H1 (cell line): ENCODE measurements at regions not wholly inside any gene's neighbourhood (a gene's known extent, or its start where the extent isn't known, plus 50 kb on each side); places are given as distances from the start of the nearest gene placed in this dataset.

ENCODE experiments used
- CTCF ChIA-PET: fragments of 300-600 bp; sonication (Branson Sonifier 250); formaldehyde crosslinking; loops from one replicate; lab custom pipeline; 2021; ENCODE audit not compliant: partially characterized antibody; lab: Charles Lee
- POLR2A ChIA-PET: fragments of 300-600 bp; sonication (Branson Sonifier 250); formaldehyde crosslinking; loops from one replicate; lab custom pipeline; 2021; ENCODE audit warnings: inconsistent platforms; ENCODE audit not compliant: partially characterized antibody; lab: Charles Lee
- DNase-seq, 2 experiments: peaks; one replicate each; pipeline versions ENCODE4 v3.0.0 to v3.0.0-alpha.2; 2010 to 2022; ENCODE audit warnings: low spot score in 2 of 2, low read depth in 1 of 2, mixed read lengths in 1 of 2
- FAIRE-seq: peaks from 2 replicates; lab custom pipeline; 2011; peaks lifted over from hg19 to GRCh38; lab: Jason Lieb, UNC
- H2AFZ ChIP-seq: 2 replicates; pipeline ENCODE4 v1.8.1; 2012; ENCODE audit warnings: low read length, inconsistent platforms
- H2AK5ac ChIP-seq: 2 replicates; pipeline ENCODE4 v1.6.1; 2013; ENCODE audit warnings: low read depth, low read length
- H2BK120ac ChIP-seq: replicated peaks from 2 replicates; pipeline ENCODE3; 2013; ENCODE audit warnings: low read depth, low read length, inconsistent platforms
- H2BK12ac ChIP-seq: 2 replicates; pipeline ENCODE4 v1.6.1; 2013; ENCODE audit warnings: low read depth, low read length
- H2BK15ac ChIP-seq: 2 replicates; pipeline ENCODE4 v1.6.1; 2013; ENCODE audit warnings: low read length
- H2BK20ac ChIP-seq: 2 replicates; pipeline ENCODE4 v1.6.1; 2013; ENCODE audit warnings: low read length
- H2BK5ac ChIP-seq: 2 replicates; pipeline ENCODE4 v1.6.1; 2013; ENCODE audit warnings: low read depth, low read length
- H3K14ac ChIP-seq: 2 replicates; pipeline ENCODE4 v1.6.1; 2013; ENCODE audit warnings: inconsistent platforms; ENCODE audit not compliant: insufficient read length
- H3K18ac ChIP-seq: 2 replicates; pipeline ENCODE4 v1.6.1; 2013; ENCODE audit warnings: low read length; ENCODE audit errors: extremely low read depth
- H3K23ac ChIP-seq: 2 replicates; pipeline ENCODE4 v1.6.1; 2013; ENCODE audit warnings: inconsistent platforms; ENCODE audit not compliant: insufficient read length
- H3K23me2 ChIP-seq: 2 replicates; pipeline ENCODE4 v1.6.1; 2013; ENCODE audit warnings: low read depth, low read length
- H3K27ac ChIP-seq: 2 replicates; pipeline ENCODE4 v1.6.1; 2011; ENCODE audit warnings: low read depth, low read length, inconsistent platforms
- H3K27me3 ChIP-seq, 4 experiments: replicated peaks in 1 of 4; 1 replicate in 1 of 4; 2 replicates in 3 of 4; pipeline versions ENCODE4 v1.6.1 to v1.8.1; 2011 to 2013; ENCODE audit warnings: low read length in 3 of 4, mild to moderate bottlenecking in 3 of 4, inconsistent platforms in 2 of 4, mixed read lengths in 2 of 4, moderate library complexity in 1 of 4; ENCODE audit not compliant: control insufficient read depth in 3 of 4, insufficient read depth in 3 of 4; ENCODE audit errors: extremely low read depth in 1 of 4
- H3K36me3 ChIP-seq, 4 experiments: 2 replicates each; pipeline versions ENCODE4 v1.6.1 to v1.8.1; 2011 to 2013; ENCODE audit warnings: mild to moderate bottlenecking in 4 of 4, low read length in 3 of 4, moderate library complexity in 2 of 4, control low read depth in 1 of 4, inconsistent platforms in 1 of 4; ENCODE audit not compliant: insufficient read depth in 4 of 4, control insufficient read depth in 2 of 4
- H3K4ac ChIP-seq: replicated peaks from 2 replicates; pipeline ENCODE3; 2013; ENCODE audit warnings: low read length, low read depth, mixed read lengths, inconsistent platforms; ENCODE audit not compliant: insufficient read length
- H3K4me1 ChIP-seq, 4 experiments: replicated peaks in 1 of 4; 1 replicate in 1 of 4; 2 replicates in 3 of 4; pipeline versions ENCODE4 v1.6.1 to v1.8.1; 2011 to 2013; ENCODE audit warnings: low read length in 3 of 4, inconsistent platforms in 2 of 4, mixed read lengths in 1 of 4; ENCODE audit not compliant: insufficient read depth in 4 of 4, control insufficient read depth in 3 of 4
- H3K4me2 ChIP-seq, 2 experiments: 2 replicates each; pipeline versions ENCODE4 v1.6.1 to v1.8.1; 2011 to 2013; ENCODE audit warnings: low read depth in 2 of 2, low read length in 2 of 2, control low read depth in 1 of 2, inconsistent platforms in 1 of 2, mild to moderate bottlenecking in 1 of 2; ENCODE audit not compliant: insufficient read depth in 1 of 2
- H3K4me3 ChIP-seq, 4 experiments: fragments of 200-600, 300-600 bp in 1 of 4; sonication (generic), shearing (Covaris generic), sonication (Bioruptor Twin) in 1 of 4; 2 replicates each; pipeline versions ENCODE4 v1.5.1 to v1.8.1; 2011 to 2016; ENCODE audit warnings: low read length in 4 of 4, low read depth in 3 of 4, control low read depth in 2 of 4, inconsistent platforms in 2 of 4, mild to moderate bottlenecking in 2 of 4, mixed read lengths in 1 of 4, moderate library complexity in 1 of 4; ENCODE audit not compliant: insufficient read depth in 2 of 4; ENCODE audit errors: extremely low read depth in 1 of 4
- H3K56ac ChIP-seq: replicated peaks from 2 replicates; pipeline ENCODE3; 2013; ENCODE audit warnings: low read depth, mild to moderate bottlenecking, mixed read lengths, low read length, inconsistent platforms; ENCODE audit not compliant: insufficient read length
- H3K79me1 ChIP-seq: 2 replicates; pipeline ENCODE4 v1.6.1; 2013; ENCODE audit warnings: low read depth, low read length, control low read depth
- H3K79me2 ChIP-seq, 2 experiments: 2 replicates each; pipeline versions ENCODE4 v1.6.1 to v1.8.1; 2012 to 2013; ENCODE audit warnings: low read length in 2 of 2, mild to moderate bottlenecking in 2 of 2, inconsistent platforms in 1 of 2; ENCODE audit not compliant: insufficient read depth in 2 of 2, control insufficient read depth in 1 of 2
- H3K9ac ChIP-seq, 4 experiments: replicated peaks in 1 of 4; 1 replicate in 1 of 4; 2 replicates in 3 of 4; pipeline versions ENCODE4 v1.6.1 to v1.8.1; 2011 to 2013; ENCODE audit warnings: low read depth in 3 of 4, low read length in 3 of 4, control low read depth in 2 of 4, mild to moderate bottlenecking in 2 of 4, moderate library complexity in 2 of 4, inconsistent platforms in 1 of 4; ENCODE audit errors: extremely low read depth in 1 of 4
- H3K9me3 ChIP-seq, 2 experiments: 2 replicates each; pipeline versions ENCODE4 v1.6.1 to v1.8.1; 2012 to 2013; ENCODE audit warnings: mild to moderate bottlenecking in 2 of 2, moderate library complexity in 2 of 2, control low read depth in 1 of 2, inconsistent platforms in 1 of 2, low read depth in 1 of 2, low read length in 1 of 2, mixed read lengths in 1 of 2; ENCODE audit not compliant: insufficient read depth in 2 of 2
- H4K20me1 ChIP-seq, 2 experiments: replicated peaks in 1 of 2; 2 replicates each; pipeline versions ENCODE3 to v1.8.1; 2011 to 2013; ENCODE audit warnings: inconsistent platforms in 2 of 2, low read length in 2 of 2, mild to moderate bottlenecking in 1 of 2; ENCODE audit not compliant: insufficient read depth in 2 of 2, control insufficient read depth in 1 of 2
- H4K5ac ChIP-seq: 2 replicates; pipeline ENCODE4 v1.6.1; 2013; ENCODE audit warnings: low read length, low read depth, mixed read lengths, inconsistent platforms; ENCODE audit not compliant: insufficient read length
- H4K8ac ChIP-seq: 2 replicates; pipeline ENCODE4 v1.8.0; 2013; ENCODE audit warnings: mild to moderate bottlenecking, moderate library complexity, low read length, inconsistent platforms; ENCODE audit not compliant: insufficient read depth; ENCODE audit errors: extremely low read depth
- H4K91ac ChIP-seq: replicated peaks from 2 replicates; pipeline ENCODE3; 2013; ENCODE audit warnings: low read length, mixed read lengths, inconsistent platforms; ENCODE audit not compliant: insufficient read length
- CHD1 ChIP-seq: IDR thresholded peaks from 2 replicates; pipeline ENCODE4 v1.6.1; 2012; ENCODE audit warnings: low read depth, low read length, improper control_type of control experiment
- CREB1 ChIP-seq: IDR thresholded peaks from 2 replicates; pipeline ENCODE4 v1.6.1; 2012; ENCODE audit warnings: inconsistent platforms
- CTBP2 ChIP-seq: IDR thresholded peaks from 2 replicates; pipeline ENCODE4 v1.7.0; 2011; ENCODE audit warnings: borderline replicate concordance, mild to moderate bottlenecking, moderate library complexity, mixed read lengths, low read length; ENCODE audit not compliant: insufficient read depth, insufficient read length
- EGR1 ChIP-seq: IDR thresholded peaks from 2 replicates; pipeline ENCODE4 v1.6.1; 2011; ENCODE audit warnings: low read depth, low read length, borderline replicate concordance
- RXRA ChIP-seq: IDR thresholded peaks from 2 replicates; pipeline ENCODE4 v1.6.1; 2011; ENCODE audit warnings: low read depth, mild to moderate bottlenecking, low read length, moderate library complexity; ENCODE audit not compliant: insufficient read depth
- SUZ12 ChIP-seq: fragments of 200-600 bp; sonication (generic); IDR thresholded peaks from 2 replicates; pipeline ENCODE4 v1.6.1; 2012; ENCODE audit warnings: mild to moderate bottlenecking, inconsistent platforms, low read length, moderate library complexity, mixed read lengths
- ZNF274 ChIP-seq: IDR thresholded peaks from 2 replicates; pipeline ENCODE4 v1.7.0; 2012; ENCODE audit warnings: low read length, borderline replicate concordance; ENCODE audit errors: extremely low read depth
- WGBS, 2 experiments: shearing (Covaris generic) in 1 of 2; methylation state at CpG; one replicate each; pipeline versions ENCODE4 v1.1.6 to v1.1.7; 2013 to 2015; ENCODE audit warnings: low lambda C conversion rate in 2 of 2, mixed read lengths in 2 of 2, inconsistent platforms in 1 of 2, low coverage in 1 of 2, missing lambda C conversion rate in 1 of 2; ENCODE audit not compliant: insufficient replicate concordance in 2 of 2, insufficient coverage in 1 of 2, insufficient read length in 1 of 2; ENCODE audit errors: extremely low coverage in 1 of 2, missing lambda C conversion rate in 1 of 2; 5-methylcytosine and 5-hydroxymethylcytosine counted together

- Histone ChIP-seq H3K4me1 (no peaks in the 10 kb centered on the region), H3K23me2 (no peaks in the 10 kb centered on the region), H2BK20ac (no peak overlapping the region), H3K27ac (no peak overlapping the region), H2BK5ac (no peak overlapping the region), H3K23ac (no peak overlapping the region), H3K27me3 (no peaks in the 10 kb centered on the region), H3K56ac (no peak overlapping the region), H2BK12ac (no peak overlapping the region), H3K4me3 (no peak overlapping the region), H3K79me1 (no peaks in the 10 kb centered on the region), H3K79me2 (no peaks in the 10 kb centered on the region), H2BK120ac (no peak overlapping the region), H3K4ac (no peak overlapping the region), H4K91ac (no peak overlapping the region), H3K9me3 (no peaks in the 10 kb centered on the region), H3K36me3 (no peaks in the 10 kb centered on the region), H3K14ac (no peak overlapping the region), H3K4me2 (no peak overlapping the region), H3K18ac (no peak overlapping the region), H2AK5ac (no peak overlapping the region), H2AFZ (no peak overlapping the region), H2BK15ac (no peak overlapping the region), H4K20me1 (no peaks in the 10 kb centered on the region), H4K5ac (no peak overlapping the region), H3K9ac (no peak overlapping the region), H4K8ac (no peak overlapping the region)
- 90% methylated on average over 2 of the region's 2 CpGs; no CpG with 5 or more reads in 1 of the 2 experiments for WGBS, 2 experiments
- TF ChIP-seq RXRA = no peak
- no peak for TF ChIP-seq SUZ12
- TF ChIP-seq ZNF274 = no peak
- TF ChIP-seq CTBP2 = no peak
- TF ChIP-seq CREB1 = no peak
- no peak for TF ChIP-seq CHD1
- TF ChIP-seq EGR1 = no peak
- FAIRE-seq (no peak), DNase-seq (no peak)
- POLR2A ChIA-PET = interaction anchor here (0.7 kb wide), 1 partner anchor 111 kb away, joined by 3 read pairs; no protein-coding TSS in a partner anchor
- CTCF ChIA-PET = interaction anchor here (0.6 kb wide), 2 partner anchors 42 to 501 kb away, joined by 3 read pairs; no protein-coding TSS in a partner anchor
These were observed 428.6 kb downstream of the RFC3 start for GRCh38 chr13:34246511-34246910.
